ENCODE measurements at regions not wholly inside any gene's neighbourhood (a gene's known extent, or its start where the extent isn't known, plus 50 kb on each side); places are given as distances from the start of the nearest gene placed in this dataset.

DNA sequence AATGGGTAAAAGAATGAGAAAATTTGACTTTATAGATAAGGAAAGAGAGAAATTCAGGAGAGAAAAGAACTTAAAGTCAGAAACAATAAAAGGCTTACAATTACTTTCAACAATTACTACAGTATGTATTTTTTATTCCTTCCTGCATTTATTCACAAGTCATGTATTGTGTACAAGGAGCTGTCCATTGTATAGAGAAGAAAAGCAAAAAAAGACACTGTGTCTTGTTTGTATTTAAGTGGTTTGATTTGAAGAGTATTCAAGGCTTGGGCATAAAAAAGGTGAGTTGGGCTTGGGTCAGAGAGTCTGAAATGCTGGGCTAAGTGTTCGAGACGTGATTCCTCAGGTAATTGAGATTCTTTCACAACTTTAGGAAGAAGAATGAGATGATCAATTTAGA is 394.2 kb upstream of the ROBO2 start:
- FAIRE-seq (no peak), DNase-seq (ENCODE audit: insufficient read length, low spot score) (no peak)

GRCh38 chr3:76646921-76647562 is 392.9 kb upstream of the ROBO2 start:
- FAIRE-seq: no peak
- no peak for DNase-seq (ENCODE audit: insufficient read length, low spot score)
- peak; percentile 18 for TF ChIP-seq CTCF (IDR thresholded peaks at IDR 0.05; ENCODE audit: insufficient read depth, missing control alignments)

More for the DNA sequence above, 394.2 kb upstream of the ROBO2 start:
- no peak for TF ChIP-seq CTCF (IDR thresholded peaks at IDR 0.05; ENCODE audit: insufficient read depth, missing control alignments)

GRCh38 chr3:76651784-76652183 is 388.1 kb upstream of the ROBO2 start:
- DNase-seq (ENCODE audit: insufficient read length, low spot score) (no peak), FAIRE-seq (no peak)
- TF ChIP-seq CTCF (IDR thresholded peaks at IDR 0.05; ENCODE audit: insufficient read depth, missing control alignments): peak; percentile 8

DNA sequence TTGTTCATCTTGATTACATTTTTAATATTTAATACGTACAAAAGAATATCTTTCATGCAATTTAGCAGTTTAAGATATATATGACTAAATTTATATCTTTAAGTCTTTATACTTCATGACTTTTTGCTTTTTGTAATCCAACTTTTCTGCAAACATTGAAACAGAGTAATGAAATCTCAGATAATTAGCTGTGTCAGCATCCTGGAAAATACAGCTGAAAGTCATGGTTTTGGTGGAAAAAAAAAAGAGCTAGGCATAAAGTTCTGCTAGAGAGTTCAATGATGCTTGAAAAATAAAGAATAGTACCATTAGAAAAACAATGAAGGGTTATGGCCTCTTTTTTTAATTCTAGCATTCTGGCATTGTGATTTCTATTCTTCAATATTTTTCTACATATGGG is 387.4 kb upstream of the ROBO2 start:
- DNase-seq (ENCODE audit: insufficient read length, low spot score) (no peak), FAIRE-seq (no peak)
- no peak for TF ChIP-seq CTCF (IDR thresholded peaks at IDR 0.05; ENCODE audit: insufficient read depth, missing control alignments)

DNA sequence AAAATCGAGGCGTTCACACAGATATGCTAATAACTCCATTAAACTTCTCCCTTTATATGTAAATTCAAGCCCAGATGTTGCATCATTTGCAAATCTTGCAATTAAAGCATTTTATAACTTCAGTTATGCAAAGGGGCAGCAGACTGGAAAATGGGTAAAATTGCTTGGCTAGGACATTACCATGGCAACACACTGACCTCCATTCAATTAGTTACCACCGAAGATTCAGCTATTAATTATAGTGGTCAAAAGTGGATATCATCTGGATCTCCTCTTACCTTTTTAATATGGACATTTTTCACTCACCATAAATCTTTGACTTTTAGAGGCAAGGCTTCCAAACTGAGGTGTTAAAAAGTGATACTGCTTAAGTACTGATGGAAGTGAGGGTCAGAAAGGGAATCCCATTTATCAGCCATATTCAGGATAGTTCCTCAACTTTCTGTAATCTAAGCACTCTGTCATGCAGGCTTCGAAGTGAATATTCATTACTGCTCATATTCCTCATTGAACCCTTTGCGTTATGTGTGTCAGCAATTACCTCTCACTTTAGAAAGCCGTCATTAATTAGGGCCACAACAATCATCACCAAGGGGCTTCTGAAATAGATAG is 386.2 kb upstream of the ROBO2 start:
- no peak for DNase-seq (ENCODE audit: insufficient read length, low spot score)
- FAIRE-seq: no peak
- TF ChIP-seq CTCF (IDR thresholded peaks at IDR 0.05; ENCODE audit: insufficient read depth, missing control alignments): no peak

DNA sequence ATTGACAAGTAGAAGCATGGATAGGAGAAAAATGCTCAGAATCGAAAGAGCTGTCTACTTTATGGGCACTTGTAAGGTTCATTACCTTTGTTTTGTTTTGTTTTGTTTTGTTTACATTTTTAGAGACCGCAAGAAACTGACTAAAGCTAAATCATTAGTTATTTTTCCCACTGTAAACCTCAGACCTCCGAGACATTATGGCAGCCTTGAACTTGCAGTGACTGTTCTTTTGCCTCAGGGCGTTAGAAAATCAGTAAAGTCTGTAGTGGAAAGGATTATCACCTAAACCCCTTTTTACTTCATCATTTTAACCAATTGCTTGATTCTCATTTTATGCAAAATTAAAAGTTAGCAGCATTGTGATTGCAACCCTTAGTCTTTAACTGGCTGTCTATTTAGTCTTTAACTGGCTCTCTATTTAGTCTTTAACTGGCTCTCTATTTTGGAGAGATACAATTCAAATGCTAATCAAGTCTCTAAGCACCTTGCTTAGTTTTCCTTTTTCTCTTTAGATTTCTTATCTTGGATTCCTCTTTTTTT is 383.3 kb upstream of the ROBO2 start:
- FAIRE-seq (no peak), DNase-seq (ENCODE audit: insufficient read length, low spot score) (no peak)
- no peak for TF ChIP-seq CTCF (IDR thresholded peaks at IDR 0.05; ENCODE audit: insufficient read depth, missing control alignments)

GRCh38 chr3:76657909-76658308 is 382.0 kb upstream of the ROBO2 start:
- DNase-seq (ENCODE audit: insufficient read length, low spot score): no peak
- no peak for TF ChIP-seq CTCF (IDR thresholded peaks at IDR 0.05; ENCODE audit: insufficient read depth, missing control alignments)
- no peak for FAIRE-seq

All from D721Med (cell line).